ENCODE measurements at regions not wholly inside any gene's neighbourhood (a gene's known extent, or its start where the extent isn't known, plus 50 kb on each side); places are given as distances from the start of the nearest gene placed in this dataset.
A peak's percentile ranks its signal among the peaks of the same experiment; 100 is the strongest.

DNA sequence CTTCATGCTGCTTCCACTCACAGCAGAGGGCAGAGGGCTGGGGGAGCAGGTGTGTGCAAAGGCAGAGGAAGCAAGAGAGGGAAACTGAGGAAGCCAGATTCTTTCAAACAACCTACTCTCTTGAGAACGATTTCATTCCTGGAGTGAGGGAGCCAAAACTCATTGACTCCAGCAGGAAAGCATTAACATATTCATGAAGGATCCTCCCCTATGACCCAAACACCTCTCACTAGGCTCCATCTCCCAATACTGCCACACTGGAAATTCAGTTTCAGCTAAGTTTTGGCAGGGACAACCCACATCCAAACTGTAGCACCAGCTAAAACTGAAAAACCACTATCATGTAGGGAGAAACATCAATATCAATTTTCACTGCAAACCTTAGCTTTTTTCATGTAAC, 125.1 kb downstream of the OLIG3 start:
- no peaks in the 10 kb centered on the region for H3K36me3 ChIP-seq
- H3K9me3 ChIP-seq: no peaks in the 10 kb centered on the region
- intact Hi-C loops (cut with DNase I): no loop called here
- no peak for TF ChIP-seq CTCF (IDR thresholded peaks at IDR 0.05)
- peaks cover 0 to 7% (median 0%) of the 10 kb centered on the region in 9 donors for H3K4me1 ChIP-seq
- no peaks in the 10 kb centered on the region for H3K27me3 ChIP-seq
- ATAC-seq (no peak), DNase-seq (no peak)
- no peak overlapping the region for H3K4me3 ChIP-seq
- H3K27ac ChIP-seq: no peak overlapping the region
- WGBS, 2 donors: 32 to 38% methylated on average over 1 of the region's 1 CpG

GRCh38 chr6:137365707-137366437, 128.3 kb downstream of the OLIG3 start:
- Histone ChIP-seq H3K36me3 (no peaks in the 10 kb centered on the region), H3K9me3 (no peaks in the 10 kb centered on the region), H3K27ac (no peak overlapping the region), H3K4me3 (no peak overlapping the region), H3K4me1 (peaks cover 0 to 4% (median 0%) of the 10 kb centered on the region in 9 donors), H3K27me3 (peaks cover 0 to 4% (median 0%) of the 10 kb centered on the region in 7 donors)
- ATAC-seq (no peak), DNase-seq (no peak)
- 81 to 86% methylated on average over 14 of the region's 14 CpGs for WGBS, 2 donors
- intact Hi-C loops (cut with DNase I): no loop called here
- no peak for TF ChIP-seq CTCF (IDR thresholded peaks at IDR 0.05)

DNA sequence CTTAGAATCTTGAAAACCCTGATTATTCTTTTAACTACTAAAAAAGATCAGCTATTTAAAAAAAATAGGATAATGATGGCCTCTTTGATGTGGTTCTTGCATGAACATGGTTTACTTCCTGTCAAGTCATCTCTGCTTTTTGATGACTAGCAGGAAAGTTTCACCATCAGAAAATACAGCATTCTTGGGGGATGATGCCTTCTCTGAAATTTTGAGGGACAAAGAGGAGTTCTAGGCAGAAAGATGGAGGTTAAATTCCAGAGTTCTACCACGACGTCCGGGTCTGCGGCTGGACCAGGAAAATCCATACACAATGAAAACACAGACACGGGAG, 130.4 kb downstream of the OLIG3 start:
- 94 to 95% methylated on average over 5 of the region's 5 CpGs for WGBS, 2 donors
- Histone ChIP-seq H3K4me1 (no peaks in the 10 kb centered on the region), H3K27ac (no peak overlapping the region), H3K36me3 (no peaks in the 10 kb centered on the region), H3K9me3 (no peaks in the 10 kb centered on the region), H3K27me3 (peaks cover 0 to 11% (median 0%) of the 10 kb centered on the region in 7 donors), H3K4me3 (no peak overlapping the region)
- ATAC-seq (no peak), DNase-seq (no peak)
- intact Hi-C loops (cut with DNase I): no loop called here
- TF ChIP-seq CTCF (IDR thresholded peaks at IDR 0.05): no peak

DNA sequence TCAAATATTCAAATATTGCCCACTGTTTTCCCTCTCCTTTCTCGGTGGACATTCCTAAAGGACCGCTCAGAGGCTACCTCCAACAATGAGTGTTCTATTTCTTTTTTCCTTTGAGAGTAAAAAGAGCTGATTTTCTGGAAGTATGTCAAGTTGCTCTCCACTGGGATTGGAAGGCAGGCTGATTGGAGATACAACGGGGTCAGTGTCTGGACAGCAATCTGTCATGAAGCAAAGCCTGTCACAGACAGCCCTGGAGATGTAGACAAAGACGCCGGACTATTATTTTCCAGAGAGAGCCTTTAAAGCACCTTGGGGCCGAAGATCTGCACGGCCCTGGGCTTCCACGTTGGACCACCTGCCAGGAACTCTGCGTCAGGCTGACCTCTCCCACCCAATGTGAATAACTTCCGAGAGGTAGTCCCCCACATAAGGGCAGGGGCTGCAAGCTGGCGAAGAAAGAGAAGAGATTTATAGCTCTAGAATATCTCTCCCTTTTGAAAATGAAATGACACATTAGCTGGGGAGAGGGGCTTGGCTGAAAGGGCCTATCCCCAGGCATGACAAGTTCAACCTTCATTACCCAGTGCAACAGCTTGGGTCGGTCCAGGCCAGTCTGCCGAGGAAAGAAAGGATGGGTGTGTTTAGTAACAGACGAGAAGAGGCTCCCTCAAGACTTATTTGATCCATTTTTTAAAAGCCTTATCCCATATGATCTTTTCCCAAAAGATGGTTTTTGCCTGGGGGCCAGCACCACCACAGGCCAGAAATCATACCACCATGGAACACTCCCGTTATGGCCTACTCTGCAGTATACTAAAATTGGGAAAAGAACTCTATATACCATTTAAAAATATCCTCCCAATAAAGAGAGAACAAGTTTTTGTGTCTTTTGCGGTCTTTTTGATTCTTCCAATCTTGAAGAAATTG, 131.1 kb downstream of the OLIG3 start:
- no peak overlapping the region for H3K27ac ChIP-seq
- no peak for TF ChIP-seq CTCF (IDR thresholded peaks at IDR 0.05)
- H3K27me3 ChIP-seq: peaks cover 0 to 11% (median 0%) of the 10 kb centered on the region in 7 donors
- WGBS, 2 donors: 72 to 73% methylated on average over 16 of the region's 16 CpGs
- DNase-seq: no peak
- no peak overlapping the region for H3K4me3 ChIP-seq
- no peaks in the 10 kb centered on the region for H3K36me3 ChIP-seq
- no peaks in the 10 kb centered on the region for H3K4me1 ChIP-seq
- intact Hi-C loops (cut with DNase I): no loop called here
- H3K9me3 ChIP-seq: no peaks in the 10 kb centered on the region
- peak in 1 of 8 donors; percentile 31 for ATAC-seq
